PC-3 (cell line): ENCODE measurements at regions not wholly inside any gene's neighbourhood (a gene's known extent, or its start where the extent isn't known, plus 50 kb on each side); places are given as distances from the start of the nearest gene placed in this dataset.
"Not testable (repeated sequence)": the region's sequence is repeated elsewhere in the genome, so short reads cannot be mapped to it uniquely, and the experiment has no call there.

Experiments used
- ATAC-seq: fragments of 200-7000 bp; cut with Tn5 transposase; 2 replicates; pipeline ENCODE4 v1.9.1; 2020; ENCODE audit warnings: mild to moderate bottlenecking, moderate library complexity
- BruUV-seq: library from RNA; stranded (reverse); fragments of 400-500 nt; replicated peaks from 2 replicates; lab custom pipeline; 2021; lab: Mats Ljungman, UMichigan
- CTCF ChIA-PET: fragments of 300-600 bp; sonication (Branson Sonifier 250); formaldehyde crosslinking; loops from one replicate; lab custom pipeline; 2022; ENCODE audit warnings: antibody characterized with exemption; lab: Charles Lee
- POLR2A ChIA-PET: fragments of 300-600 bp; sonication (Branson Sonifier 250); formaldehyde crosslinking; loops from one replicate; lab custom pipeline; 2022; ENCODE audit warnings: antibody characterized with exemption; ENCODE audit not compliant: unreplicated experiment; lab: Charles Lee
- DNase-seq: peaks from one replicate; pipeline ENCODE4 v3.0.0-alpha.2; 2015
- H2AFZ ChIP-seq: fragments of 300-600 bp; sonication (generic); 2 replicates; pipeline ENCODE4 v1.6.0; 2016; ENCODE audit warnings: antibody characterized with exemption, low read length
- H3F3A ChIP-seq: fragments of 300-600 bp; sonication (generic); one replicate; pipeline ENCODE4 v1.6.0; 2017; ENCODE audit warnings: antibody characterized with exemption, low read length, control low read depth, mild to moderate bottlenecking; ENCODE audit not compliant: unreplicated experiment
- H3K27ac ChIP-seq: fragments of 300-600 bp; sonication (generic); 2 replicates; pipeline ENCODE4 v1.5.1; 2016; ENCODE audit warnings: mild to moderate bottlenecking, low read length
- H3K27me3 ChIP-seq: fragments of 300-600 bp; sonication (generic); 2 replicates; pipeline ENCODE4 v1.6.1; 2016; ENCODE audit warnings: low read length, mixed read lengths
- H3K36me3 ChIP-seq: fragments of 300-600 bp; sonication (generic); 2 replicates; pipeline ENCODE4 v1.6.1; 2016; ENCODE audit warnings: low read depth, mixed run types, low read length, mixed read lengths
- H3K4me1 ChIP-seq: fragments of 300-600 bp; sonication (generic); 2 replicates; pipeline ENCODE4 v1.5.1; 2016; ENCODE audit warnings: low read length; ENCODE audit not compliant: insufficient read depth
- H3K4me2 ChIP-seq: fragments of 300-600 bp; sonication (generic); 2 replicates; pipeline ENCODE4 v1.6.0; 2016; ENCODE audit warnings: low read length
- H3K4me3 ChIP-seq: fragments of 300-600 bp; sonication (generic); 2 replicates; pipeline ENCODE4 v1.5.1; 2016; ENCODE audit warnings: mild to moderate bottlenecking, low read length, mixed read lengths
- H3K79me2 ChIP-seq: fragments of 300-600 bp; sonication (generic); 2 replicates; pipeline ENCODE4 v1.6.1; 2017; ENCODE audit warnings: low read length, mixed read lengths
- H3K9ac ChIP-seq: fragments of 300-600 bp; sonication (generic); 2 replicates; pipeline ENCODE4 v1.6.0; 2016; ENCODE audit warnings: mild to moderate bottlenecking, low read length
- H3K9me2 ChIP-seq: fragments of 300-600 bp; sonication (generic); replicated peaks from 2 replicates; pipeline ENCODE4 v1.6.1; 2016; ENCODE audit warnings: mixed run types, low read length, mixed read lengths
- H3K9me3 ChIP-seq: fragments of 300-600 bp; sonication (generic); 2 replicates; pipeline ENCODE4 v1.6.1; 2016; ENCODE audit warnings: low read length, mixed read lengths
- H4K20me1 ChIP-seq: fragments of 300-600 bp; sonication (generic); 2 replicates; pipeline ENCODE4 v1.6.1; 2016; ENCODE audit warnings: low read length, mixed read lengths
- EZH2 ChIP-seq: fragments of 300-600 bp; sonication (generic); IDR thresholded peaks from one replicate; pipeline ENCODE4 v1.6.1; 2017; ENCODE audit warnings: antibody characterized with exemption, mild to moderate bottlenecking, low read length; ENCODE audit not compliant: unreplicated experiment
- EZH2phosphoT487 ChIP-seq: fragments of 300-600 bp; sonication (generic); IDR thresholded peaks from 2 replicates; pipeline ENCODE4 v1.6.1; 2018; ENCODE audit warnings: mild to moderate bottlenecking, antibody characterized with exemption, low read length, borderline replicate concordance
- intact Hi-C: fragments of 100-400 bp; cut with micrococcal nuclease; formaldehyde crosslinking; loops from 2 replicates; pipeline ENCODE4 v1.9.0; 2023
- TF ChIP-seq, protein P1 (sequence below): fragments of 300-600 bp; sonication (generic); conservative IDR thresholded peaks from 2 replicates; pipeline ENCODE4 v1.5.1; 2017; ENCODE audit warnings: antibody characterized with exemption, low read depth, mild to moderate bottlenecking, low read length

- Histone ChIP-seq H3K9me3 (no peaks in the 10 kb centered on the region), H3K4me3 (no peak overlapping the region), H3K27ac (no peak overlapping the region), H3K4me1 (no peaks in the 10 kb centered on the region), H3K4me2 (no peak overlapping the region), H3K79me2 (no peaks in the 10 kb centered on the region), H2AFZ (no peak overlapping the region), H3K27me3 (no peaks in the 10 kb centered on the region), H4K20me1 (no peaks in the 10 kb centered on the region), H3K36me3 (no peaks in the 10 kb centered on the region), H3K9ac (no peak overlapping the region), H3K9me2 (no peaks in the 10 kb centered on the region), H3F3A (no peaks in the 10 kb centered on the region)
- ChIA-PET POLR2A (no interaction called here), CTCF (no interaction called here)
- intact Hi-C loops = no loop called here
- no TSS peak for BruUV-seq
- no peak for ATAC-seq
- no peak for TF ChIP-seq EZH2phosphoT487
- TF ChIP-seq EZH2 = no peak
- TF ChIP-seq, protein P1, sequence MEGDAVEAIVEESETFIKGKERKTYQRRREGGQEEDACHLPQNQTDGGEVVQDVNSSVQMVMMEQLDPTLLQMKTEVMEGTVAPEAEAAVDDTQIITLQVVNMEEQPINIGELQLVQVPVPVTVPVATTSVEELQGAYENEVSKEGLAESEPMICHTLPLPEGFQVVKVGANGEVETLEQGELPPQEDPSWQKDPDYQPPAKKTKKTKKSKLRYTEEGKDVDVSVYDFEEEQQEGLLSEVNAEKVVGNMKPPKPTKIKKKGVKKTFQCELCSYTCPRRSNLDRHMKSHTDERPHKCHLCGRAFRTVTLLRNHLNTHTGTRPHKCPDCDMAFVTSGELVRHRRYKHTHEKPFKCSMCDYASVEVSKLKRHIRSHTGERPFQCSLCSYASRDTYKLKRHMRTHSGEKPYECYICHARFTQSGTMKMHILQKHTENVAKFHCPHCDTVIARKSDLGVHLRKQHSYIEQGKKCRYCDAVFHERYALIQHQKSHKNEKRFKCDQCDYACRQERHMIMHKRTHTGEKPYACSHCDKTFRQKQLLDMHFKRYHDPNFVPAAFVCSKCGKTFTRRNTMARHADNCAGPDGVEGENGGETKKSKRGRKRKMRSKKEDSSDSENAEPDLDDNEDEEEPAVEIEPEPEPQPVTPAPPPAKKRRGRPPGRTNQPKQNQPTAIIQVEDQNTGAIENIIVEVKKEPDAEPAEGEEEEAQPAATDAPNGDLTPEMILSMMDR = no peak
- DNase-seq = no peak
These were observed 443.2 kb downstream of the C12orf50 start for GRCh38 chr12:87585882-87586557.

GRCh38 chr12:87579091-87579490 lies 450.1 kb downstream of the C12orf50 start:
- H3K27ac ChIP-seq, H3K9ac ChIP-seq, H3K4me2 ChIP-seq, intact Hi-C loops, H3K79me2 ChIP-seq, H2AFZ ChIP-seq, H3F3A ChIP-seq, H3K9me3 ChIP-seq, H4K20me1 ChIP-seq, BruUV-seq, ATAC-seq, H3K36me3 ChIP-seq, POLR2A ChIA-PET, H3K4me3 ChIP-seq, H3K27me3 ChIP-seq, H3K9me2 ChIP-seq, H3K4me1 ChIP-seq, CTCF ChIA-PET: not testable (repeated sequence)
- peak; percentile 10 for DNase-seq

GRCh38 chr12:87575906-87576305 lies 453.3 kb downstream of the C12orf50 start:
- ATAC-seq = no peak
- no peak overlapping the region for H3K9ac ChIP-seq
- no peak overlapping the region for H3K4me3 ChIP-seq
- H4K20me1 ChIP-seq = no peaks in the 10 kb centered on the region
- POLR2A ChIA-PET = no interaction called here
- H3K79me2 ChIP-seq = no peaks in the 10 kb centered on the region
- intact Hi-C loops = no loop called here
- H3K36me3 ChIP-seq = no peaks in the 10 kb centered on the region
- TF ChIP-seq EZH2 (no peak), EZH2phosphoT487 (no peak)
- TF ChIP-seq, protein P1 = no peak
- H3K4me1 ChIP-seq = no peaks in the 10 kb centered on the region
- CTCF ChIA-PET = no interaction called here
- no peak overlapping the region for H2AFZ ChIP-seq
- H3K27ac ChIP-seq = no peak overlapping the region
- DNase-seq = no peak
- BruUV-seq = no TSS peak
- no peaks in the 10 kb centered on the region for H3K9me2 ChIP-seq
- H3K4me2 ChIP-seq = no peak overlapping the region
- H3K9me3 ChIP-seq = no peaks in the 10 kb centered on the region
- no peaks in the 10 kb centered on the region for H3F3A ChIP-seq
- H3K27me3 ChIP-seq = no peaks in the 10 kb centered on the region

DNA sequence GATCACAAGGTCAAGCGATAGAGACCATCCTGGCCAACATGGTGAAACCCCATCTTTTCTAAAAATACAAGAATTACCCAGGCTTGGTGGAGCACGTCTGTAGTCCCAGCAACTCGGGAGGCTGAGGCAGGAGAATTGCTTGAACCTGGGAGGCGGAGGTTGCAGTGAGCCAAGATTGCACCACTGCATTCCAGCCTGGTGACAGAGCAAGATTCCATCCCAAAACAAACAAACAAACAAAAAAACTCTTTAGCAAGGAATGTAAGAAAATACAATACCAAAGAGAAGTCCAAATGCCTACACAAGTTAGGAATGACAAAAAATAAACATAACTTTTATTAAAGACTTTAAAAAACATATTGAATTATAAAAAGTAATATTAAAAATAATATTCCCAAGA lies 462.3 kb downstream of the C12orf50 start:
- H3K27ac ChIP-seq, H4K20me1 ChIP-seq, H3K9ac ChIP-seq, H3K9me2 ChIP-seq, BruUV-seq, intact Hi-C loops, H3K36me3 ChIP-seq, H3K4me2 ChIP-seq, H3K4me3 ChIP-seq, ATAC-seq, POLR2A ChIA-PET, H3F3A ChIP-seq, H2AFZ ChIP-seq, H3K79me2 ChIP-seq, H3K27me3 ChIP-seq, CTCF ChIA-PET, H3K9me3 ChIP-seq, H3K4me1 ChIP-seq: not testable (repeated sequence)
- peak; percentile 11 for DNase-seq
